Endothelial cell of umbilical vein (primary cell): ENCODE measurements at regions not wholly inside any gene's neighbourhood (a gene's known extent, or its start where the extent isn't known, plus 50 kb on each side); places are given as distances from the start of the nearest gene placed in this dataset.

Source experiments
- BruUV-seq: library from RNA; stranded (reverse); fragments of 400-500 nt; replicated peaks from 2 replicates; lab custom pipeline; 2021; lab: Mats Ljungman, UMichigan
- CTCF ChIA-PET: fragments of 300-600, 350-600 bp; sonication (Branson Sonifier 250); formaldehyde crosslinking; loops from one replicate; lab custom pipeline; 2021; ENCODE audit warnings: antibody characterized with exemption, inconsistent platforms; lab: Charles Lee
- POLR2A ChIA-PET: fragments of 300-600, 350-600 bp; sonication (Branson Sonifier 250); formaldehyde crosslinking; loops from one replicate; lab custom pipeline; 2021; ENCODE audit warnings: antibody characterized with exemption, inconsistent platforms; lab: Charles Lee
- DNase-seq: peaks from one replicate; pipeline ENCODE4 v3.0.0-alpha.2; 2011; ENCODE audit warnings: low read depth, low spot score
- FAIRE-seq: peaks from 2 replicates; lab custom pipeline; 2011; peaks lifted over from hg19 to GRCh38; lab: Jason Lieb, UNC
- H2AFZ ChIP-seq: 2 replicates; pipeline ENCODE4 v1.6.0; 2012; ENCODE audit warnings: low read depth, low read length, control low read depth, inconsistent platforms
- H3K27ac ChIP-seq: 2 replicates; pipeline ENCODE4 v1.5.1; 2011; ENCODE audit warnings: low read depth, mild to moderate bottlenecking, control low read depth, low read length, moderate library complexity; ENCODE audit not compliant: insufficient read depth
- H3K27me3 ChIP-seq, 2 experiments: 2 replicates each; pipeline versions ENCODE4 v1.6.0 to v1.6.1; 2011; ENCODE audit warnings: low read length in 2 of 2, mixed read lengths in 1 of 2; ENCODE audit not compliant: control insufficient read depth in 2 of 2, insufficient read depth in 2 of 2
- H3K36me3 ChIP-seq, 2 experiments: 2 replicates in 1 of 2; 3 replicates in 1 of 2; pipeline ENCODE4 v1.5.1; 2011; ENCODE audit warnings: low read length in 2 of 2, mild to moderate bottlenecking in 1 of 2, moderate library complexity in 1 of 2; ENCODE audit not compliant: control insufficient read depth in 2 of 2, insufficient read depth in 2 of 2; ENCODE audit errors: extremely low read depth in 1 of 2
- H3K4me1 ChIP-seq: 3 replicates; pipeline ENCODE4 v1.5.1; 2011; ENCODE audit warnings: mild to moderate bottlenecking, low read length; ENCODE audit not compliant: control insufficient read depth, insufficient read depth; ENCODE audit errors: extremely low read depth
- H3K4me2 ChIP-seq: 2 replicates; pipeline ENCODE4 v1.6.1; 2011; ENCODE audit warnings: low read length, control low read depth, mixed read lengths; ENCODE audit not compliant: insufficient read depth
- H3K4me3 ChIP-seq, 3 experiments: fragments of 200-600 bp in 1 of 3; sonication (generic), shearing (Covaris generic) in 1 of 3; replicated peaks in 1 of 3; 2 replicates each; pipeline ENCODE4 v1.5.1; 2011 to 2016; ENCODE audit warnings: control low read depth in 3 of 3, low read length in 3 of 3, mild to moderate bottlenecking in 2 of 3, inconsistent platforms in 1 of 3, low read depth in 1 of 3, moderate library complexity in 1 of 3; ENCODE audit not compliant: insufficient read depth in 1 of 3
- H3K79me2 ChIP-seq: 2 replicates; pipeline ENCODE4 v1.6.0; 2012; ENCODE audit warnings: low read length, inconsistent platforms; ENCODE audit not compliant: control insufficient read depth, insufficient read depth
- H3K9ac ChIP-seq: replicated peaks from 2 replicates; pipeline ENCODE3; 2011; ENCODE audit warnings: low read length, control low read depth; ENCODE audit not compliant: insufficient read depth; ENCODE audit errors: extremely low read depth
- H3K9me1 ChIP-seq: replicated peaks from 3 replicates; pipeline ENCODE4 v1.6.0; 2011; ENCODE audit warnings: mild to moderate bottlenecking, low read length; ENCODE audit not compliant: control insufficient read depth, insufficient read depth; ENCODE audit errors: extremely low read depth
- H3K9me3 ChIP-seq: replicated peaks from 2 replicates; pipeline ENCODE4 v1.5.1; 2012; ENCODE audit warnings: low read length, inconsistent platforms; ENCODE audit not compliant: control insufficient read depth, insufficient read depth
- H4K20me1 ChIP-seq: replicated peaks from 2 replicates; pipeline ENCODE3; 2011; ENCODE audit warnings: mild to moderate bottlenecking, low read length; ENCODE audit not compliant: control insufficient read depth, insufficient read depth; ENCODE audit errors: extremely low read depth
- CTCF ChIP-seq, 2 donors: IDR thresholded peaks; 1 replicate in 1 of 2; 2 replicates in 1 of 2; pipeline ENCODE4 v1.5.1; 2011; ENCODE audit warnings: low read length in 2 of 2, mild to moderate bottlenecking in 2 of 2, moderate library complexity in 2 of 2, control low read depth in 1 of 2, inconsistent platforms in 1 of 2, low read depth in 1 of 2; ENCODE audit not compliant: insufficient read depth in 1 of 2; ENCODE audit errors: extremely low read depth in 1 of 2
- EZH2 ChIP-seq: IDR thresholded peaks from 2 replicates; pipeline ENCODE4 v1.6.1; 2012; ENCODE audit warnings: borderline replicate concordance, low read depth, mild to moderate bottlenecking, moderate library complexity, low read length, inconsistent platforms; ENCODE audit not compliant: severe bottlenecking
- FOS ChIP-seq: IDR thresholded peaks from 2 replicates; pipeline ENCODE4 v1.6.1; 2011; ENCODE audit warnings: mild to moderate bottlenecking, low read length, moderate library complexity, borderline replicate concordance; ENCODE audit not compliant: insufficient read depth
- GATA2 ChIP-seq: IDR thresholded peaks from 2 replicates; pipeline ENCODE4 v1.7.0; 2011; ENCODE audit warnings: low read depth, mild to moderate bottlenecking, moderate library complexity, mixed read lengths, low read length; ENCODE audit not compliant: insufficient read length, insufficient read depth
- JUN ChIP-seq: IDR thresholded peaks from 2 replicates; pipeline ENCODE4 v1.6.1; 2011; ENCODE audit warnings: borderline replicate concordance, low read depth; ENCODE audit not compliant: insufficient read length, insufficient read depth
- MAX ChIP-seq: IDR thresholded peaks from 2 replicates; pipeline ENCODE4 v1.6.1; 2011; ENCODE audit not compliant: insufficient read depth, insufficient read length
- MYC ChIP-seq: IDR thresholded peaks from one replicate; pipeline ENCODE4 v1.6.1; 2011; ENCODE audit warnings: mild to moderate bottlenecking, low read depth, low read length
- POLR2A ChIP-seq: IDR thresholded peaks from 2 replicates; pipeline ENCODE4 v1.6.1; 2012; ENCODE audit warnings: low read depth, mild to moderate bottlenecking, control low read depth, low read length
- POLR2AphosphoS5 ChIP-seq: IDR thresholded peaks from 2 replicates; pipeline ENCODE4 v1.6.1; 2012; ENCODE audit warnings: low read depth, mild to moderate bottlenecking, control low read depth, low read length, moderate library complexity; ENCODE audit not compliant: insufficient read depth
- dilution Hi-C: fragments of 300-500 bp; cut with MboI; formaldehyde crosslinking; loops from one replicate; pipeline ENCODE4 v1.15.0; 2019; ENCODE audit warnings: low sequenced_read_pairs; ENCODE audit not compliant: extremely low pct_ligation_motif_present
- intact Hi-C: fragments of 100-400 bp; cut with micrococcal nuclease; formaldehyde crosslinking; loops from one replicate; pipeline ENCODE4 v1.10.0; 2022

GRCh38 chr2:88320076-88320773, 132.3 kb downstream of the FOXI3 start:
- Histone ChIP-seq H3K27ac (no peak overlapping the region), H3K36me3 (no peaks in the 10 kb centered on the region), H3K4me2 (no peak overlapping the region), H3K4me3 (no peak overlapping the region), H3K4me1 (no peaks in the 10 kb centered on the region), H2AFZ (no peak overlapping the region), H3K79me2 (no peaks in the 10 kb centered on the region), H3K27me3 (no peaks in the 10 kb centered on the region), H3K9me1 (no peaks in the 10 kb centered on the region), H4K20me1 (no peaks in the 10 kb centered on the region), H3K9ac (no peak overlapping the region), H3K9me3 (no peaks in the 10 kb centered on the region)
- TF ChIP-seq MYC (no peak), FOS (no peak), POLR2A (no peak), CTCF (IDR thresholded peaks at IDR 0.05; ENCODE audit: extremely low read depth in 1 of 2, insufficient read depth in 1 of 2, low read depth in 1 of 2, low read length in 2 of 2) (no peak), MAX (no peak), POLR2AphosphoS5 (no peak), JUN (no peak), EZH2 (no peak), GATA2 (no peak)
- ChIA-PET CTCF (no interaction called here), POLR2A (no interaction called here)
- DNase-seq: no peak
- BruUV-seq: no TSS peak
- dilution Hi-C loops: no loop called here
- intact Hi-C loops: no loop called here
- no peak for FAIRE-seq
